GM18867 (cell line): ENCODE measurements at regions not wholly inside any gene's neighbourhood (a gene's known extent, or its start where the extent isn't known, plus 50 kb on each side); places are given as distances from the start of the nearest gene placed in this dataset.
A peak's percentile ranks its signal among the peaks of the same experiment; 100 is the strongest.
"Not testable (repeated sequence)": the region's sequence is repeated elsewhere in the genome, so short reads cannot be mapped to it uniquely, and the experiment has no call there.

Experiments used
- ATAC-seq: cut with Tn5 transposase; IDR thresholded peaks from one replicate; pipeline ENCODE4 v1.9.1; 2021; ENCODE audit warnings: mild to moderate bottlenecking, moderate library complexity; ENCODE audit not compliant: unreplicated experiment

- ATAC-seq, result no peak
These were observed 79.5 kb upstream of the PICALM start for GRCh38 chr11:86148345-86148747.

GRCh38 chr11:86147004-86147403, 78.1 kb upstream of the PICALM start:
- ATAC-seq, result peak; percentile 55

DNA sequence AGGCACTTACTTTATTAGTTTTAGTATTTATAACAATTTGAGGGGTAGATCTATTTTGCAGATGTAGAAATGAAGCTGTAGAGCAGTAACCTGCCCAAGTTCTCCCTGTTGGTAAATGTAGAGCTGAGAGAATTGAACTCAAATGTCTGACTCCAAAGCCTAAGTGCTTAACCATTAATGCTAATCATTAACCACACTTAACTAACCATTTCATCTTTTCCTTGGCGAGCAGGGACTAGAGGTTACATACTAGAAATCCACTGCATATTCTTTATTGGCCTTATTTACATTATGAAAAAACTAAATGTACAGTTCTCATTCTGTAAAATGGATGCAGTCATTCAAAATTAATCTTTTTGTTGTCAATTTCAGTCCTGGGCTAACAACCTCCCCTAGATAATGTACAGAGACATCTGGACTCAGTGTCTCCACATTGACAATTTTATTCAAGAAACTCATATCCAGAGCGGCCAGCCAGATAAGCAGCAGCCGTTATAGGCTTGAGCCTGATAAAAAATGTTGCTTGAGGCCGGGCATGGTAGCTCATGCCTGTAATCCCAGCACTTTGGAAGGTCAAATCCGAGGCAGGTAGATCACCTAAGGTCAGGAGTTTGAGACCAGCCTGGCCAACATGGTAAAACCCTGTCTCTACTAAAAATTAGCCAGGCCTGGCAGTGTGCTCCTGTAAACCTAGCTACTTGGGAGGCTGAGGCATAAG, 76.7 kb upstream of the PICALM start:
- ATAC-seq, result no peak

- ATAC-seq, result no peak
These were observed 76.0 kb upstream of the PICALM start for GRCh38 chr11:86144846-86145245.

GRCh38 chr11:86144087-86144486, 75.2 kb upstream of the PICALM start:
- not testable (repeated sequence) for ATAC-seq

DNA sequence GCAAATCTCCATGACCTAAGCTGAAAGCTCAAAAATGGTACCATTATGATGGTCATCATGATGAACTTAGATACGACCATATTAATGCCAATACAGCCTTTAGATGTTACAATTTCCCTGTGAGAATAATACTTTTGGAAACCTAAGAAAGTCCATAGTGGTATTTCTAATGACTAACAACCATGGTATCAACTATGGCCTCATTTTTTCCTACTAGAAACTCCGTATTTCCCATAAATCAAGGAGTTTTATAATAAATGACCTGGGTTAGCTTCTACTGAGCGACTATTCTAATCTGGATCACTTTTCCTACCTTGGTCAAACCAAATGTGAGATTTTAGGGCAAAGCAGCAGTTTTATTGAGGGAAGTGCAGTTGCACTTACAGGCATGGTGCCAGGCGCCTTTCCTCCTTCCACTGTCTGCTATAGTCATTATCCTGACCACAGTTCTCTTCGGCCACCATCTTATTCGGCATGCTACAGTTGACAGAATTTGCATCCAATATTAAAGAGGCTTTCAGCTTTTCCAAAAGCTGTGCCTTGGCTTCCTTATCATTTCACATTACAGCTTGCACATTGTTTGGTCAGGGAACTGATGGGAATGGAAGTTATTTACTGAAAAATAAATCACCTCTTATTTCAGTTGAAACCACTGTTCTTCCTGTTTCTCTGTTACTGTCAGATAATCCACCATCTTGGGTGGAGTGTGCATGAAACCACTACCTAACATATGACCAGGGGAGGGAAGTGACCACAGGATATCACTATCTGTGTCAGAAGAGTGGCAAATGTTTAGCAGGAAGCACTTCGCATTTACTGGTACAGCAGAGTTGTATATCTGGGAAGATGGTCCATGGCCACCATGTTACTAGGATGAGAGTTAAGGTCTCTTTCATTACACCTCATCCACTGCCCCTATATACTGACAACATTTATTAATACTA, 74.5 kb upstream of the PICALM start:
- peak; percentile 36 for ATAC-seq

GRCh38 chr11:86142170-86142569, 73.3 kb upstream of the PICALM start:
- ATAC-seq, result no peak

- no peak for ATAC-seq
These were observed 72.8 kb upstream of the PICALM start for GRCh38 chr11:86141727-86142126.

GRCh38 chr11:86140334-86140990, 71.6 kb upstream of the PICALM start:
- ATAC-seq, result no peak

DNA sequence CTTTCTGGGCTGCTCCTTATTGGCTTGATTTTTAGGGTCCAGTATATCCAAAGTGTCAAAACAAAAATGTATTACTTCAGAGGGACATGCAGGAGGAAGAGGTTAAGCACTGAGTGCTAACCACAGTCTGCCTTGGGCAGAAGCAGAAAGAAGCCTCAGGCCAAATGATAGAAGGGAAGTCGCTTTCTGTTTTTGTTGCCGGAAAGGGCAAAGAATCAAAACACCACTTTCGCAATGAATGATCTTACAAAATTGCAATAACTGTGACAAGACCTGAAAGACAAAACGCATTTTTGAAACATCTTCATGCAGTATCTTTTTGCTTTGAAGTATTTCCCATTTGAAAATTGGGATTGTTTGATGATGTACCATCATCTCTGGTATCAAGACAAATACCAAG, 70.1 kb upstream of the PICALM start:
- peak; percentile 91 for ATAC-seq

DNA sequence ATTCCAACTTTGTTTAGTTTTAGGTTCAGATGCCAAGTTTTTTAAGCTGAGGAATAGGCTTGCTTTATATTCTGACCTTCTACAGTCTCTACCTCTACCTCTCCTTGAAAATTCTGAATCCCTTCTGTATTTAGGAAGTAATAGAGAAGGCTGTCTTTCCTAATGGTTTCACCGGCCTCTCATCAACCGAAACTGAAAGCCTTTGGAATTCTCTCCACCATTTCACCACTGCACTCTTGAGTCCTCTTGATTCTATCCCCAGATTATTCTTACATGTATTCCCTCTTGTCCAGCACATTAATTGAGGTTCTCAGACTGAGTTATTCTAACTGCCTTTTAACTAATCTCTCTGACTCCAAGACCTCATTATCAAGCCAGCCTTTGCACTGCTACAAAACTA, 67.7 kb upstream of the PICALM start:
- ATAC-seq, result no peak

DNA sequence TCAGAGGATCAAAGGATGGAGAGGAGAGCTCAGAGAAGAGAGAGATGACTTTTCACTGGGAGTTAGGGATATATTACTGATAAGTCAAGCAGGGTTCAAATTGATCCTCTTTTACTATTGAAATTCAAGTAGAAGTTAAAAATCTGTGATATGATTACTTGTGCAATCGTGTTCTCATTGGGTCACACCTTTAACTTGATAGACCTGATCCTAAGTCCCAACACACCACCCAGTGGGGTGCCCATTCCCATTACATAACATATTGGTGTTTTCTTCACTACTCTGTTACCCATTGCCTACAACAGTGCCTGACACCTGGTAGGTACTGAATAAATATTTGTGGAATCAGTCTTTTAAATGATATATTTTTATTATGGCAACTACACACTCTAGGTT, 66.4 kb upstream of the PICALM start:
- no peak for ATAC-seq

GRCh38 chr11:86134580-86135318, 65.9 kb upstream of the PICALM start:
- no peak for ATAC-seq

DNA sequence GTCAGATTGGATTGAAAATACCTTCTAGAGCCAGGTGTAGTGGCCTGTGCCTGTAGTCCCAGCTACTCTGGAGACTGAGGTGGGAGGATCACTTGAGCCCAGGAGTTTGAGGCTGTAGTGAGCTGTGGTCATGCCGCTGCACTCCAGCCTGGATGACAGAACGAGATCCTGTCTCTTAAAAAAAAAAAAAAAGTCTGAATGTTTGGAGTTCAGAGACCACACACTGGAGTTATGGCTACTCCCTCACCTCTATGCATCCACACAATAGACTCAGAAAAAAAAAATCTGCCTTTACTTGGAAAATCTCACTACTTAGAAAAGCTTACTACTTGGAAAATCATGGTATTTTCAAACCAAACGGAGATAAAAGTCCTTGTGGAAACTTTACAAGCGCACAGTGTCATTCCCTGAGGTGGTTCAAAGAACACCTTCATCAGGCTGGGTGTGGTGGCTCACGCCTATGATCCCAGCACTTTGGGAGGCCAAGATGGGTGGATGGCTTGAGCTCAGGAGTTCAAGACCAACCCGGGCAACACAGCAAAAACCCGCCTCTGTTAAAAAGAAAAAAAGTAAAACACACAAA, 63.9 kb upstream of the PICALM start:
- ATAC-seq, result no peak

GRCh38 chr11:86129740-86130540, 61.1 kb upstream of the PICALM start:
- ATAC-seq, result peak; percentile 45

DNA sequence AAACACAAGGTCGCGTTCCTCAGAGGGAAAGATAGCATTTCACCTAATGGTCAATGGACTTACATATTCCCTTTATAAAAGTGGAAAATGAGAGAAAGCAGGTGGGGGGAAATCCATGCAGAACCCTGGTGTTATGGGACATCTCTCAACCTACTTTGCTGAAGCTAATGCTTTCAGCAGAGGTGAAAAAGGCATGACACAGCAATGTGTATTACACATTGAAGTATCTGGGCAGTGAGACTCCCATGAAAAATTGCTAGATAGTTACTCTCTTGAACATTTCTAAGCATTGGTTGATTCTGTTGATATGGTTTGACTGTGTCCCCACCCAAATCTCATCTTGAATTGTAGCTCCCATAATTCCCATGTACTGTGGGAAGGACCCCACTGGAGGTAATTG, 60.0 kb upstream of the PICALM start:
- ATAC-seq, result no peak

- no peak for ATAC-seq
These were observed 58.0 kb upstream of the PICALM start for GRCh38 chr11:86126862-86127261.

GRCh38 chr11:86124251-86125233, 55.7 kb upstream of the PICALM start:
- ATAC-seq, result peak; percentile 73

- no peak for ATAC-seq
These were observed 53.9 kb upstream of the PICALM start for GRCh38 chr11:86122773-86123172.
